ENCODE measurements at regions not wholly inside any gene's neighbourhood (a gene's known extent, or its start where the extent isn't known, plus 50 kb on each side); places are given as distances from the start of the nearest gene placed in this dataset.

DNA sequence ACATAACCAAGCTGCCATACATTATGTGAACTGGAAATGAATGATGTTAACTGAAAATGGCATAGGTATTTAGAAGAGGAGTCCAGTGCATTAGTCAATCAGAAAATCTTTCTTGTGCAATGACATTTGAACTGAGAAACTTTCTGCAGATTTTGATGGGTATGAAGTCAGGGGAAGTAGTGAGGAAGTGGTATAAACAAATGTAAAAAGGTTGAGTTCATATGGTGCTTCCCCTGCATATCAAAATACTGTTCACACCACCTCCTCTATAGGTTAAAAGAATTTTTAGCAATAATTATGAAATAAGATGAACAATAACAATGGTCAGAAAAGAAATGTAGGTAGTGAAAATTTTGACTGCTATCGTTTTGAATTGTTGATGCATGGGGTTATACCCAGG is 800.0 kb downstream of the SLITRK6 start:
- Histone ChIP-seq H3K27ac (ENCODE audit: insufficient read depth, low read length) (no peak overlapping the region), H3K4me2 (ENCODE audit: low read depth, low read length) (no peak overlapping the region), H4K91ac (ENCODE audit: insufficient read depth, low read depth, low read length) (no peak overlapping the region), H2AK9ac (replicated peaks; ENCODE audit: low read depth, low read length, poor library complexity) (no peak overlapping the region), H4K20me1 (ENCODE audit: insufficient read depth, low read length) (no peaks in the 10 kb centered on the region), H2BK120ac (ENCODE audit: low read depth, low read length) (no peak overlapping the region), H3K4ac (ENCODE audit: low read depth, low read length) (no peak overlapping the region), H3K9me1 (ENCODE audit: insufficient read depth, low read length) (no peaks in the 10 kb centered on the region), H2AFZ (replicated peaks; ENCODE audit: low read length, poor library complexity) (no peak overlapping the region), H3K36me3 (ENCODE audit: control insufficient read depth, insufficient read depth, low read length) (no peaks in the 10 kb centered on the region), H4K8ac (ENCODE audit: low read depth in 2 of 2, low read length in 2 of 2) (no peak overlapping the region), H2BK20ac (ENCODE audit: low read depth, low read length) (no peak overlapping the region), H3K27me3 (ENCODE audit: control insufficient read depth, insufficient read depth, low read length) (no peaks in the 10 kb centered on the region), H3K18ac (ENCODE audit: low read depth, low read length) (no peak overlapping the region), H3K14ac (replicated peaks; ENCODE audit: low read depth, low read length) (no peak overlapping the region), H4K5ac (ENCODE audit: low read depth, low read length) (no peak overlapping the region), H3K9me3 (ENCODE audit: control insufficient read depth, insufficient read depth, low read length) (no peaks in the 10 kb centered on the region), H3K23ac (ENCODE audit: low read depth, low read length) (no peak overlapping the region), H3K9ac (ENCODE audit: low read depth, low read length) (no peak overlapping the region), H2BK15ac (ENCODE audit: low read depth, low read length) (no peak overlapping the region), H2BK5ac (ENCODE audit: low read depth, low read length, poor library complexity, severe bottlenecking) (no peak overlapping the region), H2AK5ac (ENCODE audit: low read depth, low read length) (no peak overlapping the region), H3K4me3 (ENCODE audit: insufficient read depth, low read depth, low read length) (no peak overlapping the region), H3K4me1 (ENCODE audit: control insufficient read depth, insufficient read depth, low read length) (no peaks in the 10 kb centered on the region), H3K56ac (ENCODE audit: extremely low read depth, insufficient read depth, low read length) (no peak overlapping the region), H3K79me1 (ENCODE audit: low read depth in 1 of 2, low read length in 2 of 2) (no peaks in the 10 kb centered on the region)
- intact Hi-C loops (cut with micrococcal nuclease), result no loop called here
- in situ Hi-C loops (cut with MboI; ENCODE audit: low sequenced_read_pairs), result no loop called here
- ChIA-PET CTCF (no interaction called here), POLR2A (ENCODE audit: unreplicated experiment) (no interaction called here)
- ATAC-seq (ENCODE audit: low read depth), result no peak
- dilution Hi-C loops (cut with HindIII; ENCODE audit: low sequenced_read_pairs, unreplicated experiment), result no loop called here
- no peak for TF ChIP-seq MAZ (IDR thresholded peaks at IDR 0.05; ENCODE audit: borderline replicate concordance, low read depth, low read length)
- no CpG with 5 or more reads among the region's 1 CpG for WGBS, 2 experiments (ENCODE audit: extremely low coverage in 2 of 2, insufficient read length in 1 of 2)
- no peak for DNase-seq
- no TSS peak for BruUV-seq (replicated peaks)

Measured in IMR-90 (cell line).